ENCODE measurements at regions not wholly inside any gene's neighbourhood (a gene's known extent, or its start where the extent isn't known, plus 50 kb on each side); places are given as distances from the start of the nearest gene placed in this dataset.

DNA sequence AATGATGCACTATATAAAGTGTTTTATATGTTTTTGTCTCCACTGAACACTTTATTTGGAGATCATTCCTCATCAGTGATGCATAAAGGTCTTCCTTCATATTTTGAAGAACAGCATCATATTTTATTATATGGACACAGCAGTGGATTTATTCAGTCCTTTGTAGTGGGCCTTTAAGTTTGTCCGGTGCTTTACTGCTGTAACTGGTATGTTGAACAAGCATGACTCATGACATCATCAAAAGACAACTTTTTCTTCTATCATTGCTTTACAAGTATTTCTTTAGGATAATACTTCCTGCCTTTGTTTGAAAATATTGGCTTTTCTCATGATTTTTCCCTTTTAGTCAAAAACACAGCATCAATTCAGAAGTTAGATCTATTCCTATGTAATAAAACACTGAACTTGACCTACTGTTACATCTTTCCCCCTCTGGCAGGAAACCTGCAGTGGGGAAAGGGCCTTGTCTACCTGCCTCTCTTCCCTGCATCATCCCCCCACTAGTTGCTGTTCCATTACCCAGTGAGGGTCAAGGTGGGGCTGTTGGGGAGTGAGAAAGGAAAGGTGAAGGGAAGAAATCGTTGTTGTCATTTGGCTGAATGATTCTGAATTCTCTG, 241.2 kb downstream of the CYP26B1 start:
- no peak for DNase-seq (ENCODE audit: extremely low spot score)
- ChIA-PET CTCF (no interaction called here), POLR2A (no interaction called here)
- TF ChIP-seq L3MBTL2 (conservative IDR thresholded peaks at IDR 0.05) (no peak), FOXM1 (IDR thresholded peaks at IDR 0.05; ENCODE audit: borderline replicate concordance) (no peak), LEF1 (IDR thresholded peaks at IDR 0.05; ENCODE audit: borderline replicate concordance) (no peak), BHLHE40 (IDR thresholded peaks at IDR 0.05; ENCODE audit: borderline replicate concordance) (no peak), SP1 (IDR thresholded peaks at IDR 0.05) (no peak)

- DNase-seq (ENCODE audit: extremely low spot score), result no peak
- TF ChIP-seq BHLHE40 (IDR thresholded peaks at IDR 0.05; ENCODE audit: borderline replicate concordance) (no peak), FOXK2 (IDR thresholded peaks at IDR 0.05) (no peak), FOXA1 (IDR thresholded peaks at IDR 0.05) (no peak), HDGF (IDR thresholded peaks at IDR 0.05; ENCODE audit: borderline replicate concordance) (no peak), TARDBP (IDR thresholded peaks at IDR 0.05) (no peak)
- CTCF ChIA-PET, result no interaction called here
- POLR2A ChIA-PET, result no interaction called here
Observed at GRCh38 chr2:71905205-71905604, 242.5 kb downstream of the CYP26B1 start.

GRCh38 chr2:71903841-71904240, 243.8 kb downstream of the CYP26B1 start:
- POLR2A ChIA-PET, result no interaction called here
- TF ChIP-seq TARDBP (IDR thresholded peaks at IDR 0.05), result no peak
- TF ChIP-seq ZNF384 (IDR thresholded peaks at IDR 0.05), result no peak
- TF ChIP-seq FOXK2 (IDR thresholded peaks at IDR 0.05), result no peak
- TF ChIP-seq CTBP1 (IDR thresholded peaks at IDR 0.05; ENCODE audit: borderline replicate concordance), result no peak
- TF ChIP-seq L3MBTL2 (conservative IDR thresholded peaks at IDR 0.05), result no peak
- TF ChIP-seq FOXA1 (IDR thresholded peaks at IDR 0.05), result no peak
- no peak for TF ChIP-seq FOXM1 (IDR thresholded peaks at IDR 0.05; ENCODE audit: borderline replicate concordance)
- TF ChIP-seq BHLHE40 (IDR thresholded peaks at IDR 0.05; ENCODE audit: borderline replicate concordance), result no peak
- TF ChIP-seq, protein P1, sequence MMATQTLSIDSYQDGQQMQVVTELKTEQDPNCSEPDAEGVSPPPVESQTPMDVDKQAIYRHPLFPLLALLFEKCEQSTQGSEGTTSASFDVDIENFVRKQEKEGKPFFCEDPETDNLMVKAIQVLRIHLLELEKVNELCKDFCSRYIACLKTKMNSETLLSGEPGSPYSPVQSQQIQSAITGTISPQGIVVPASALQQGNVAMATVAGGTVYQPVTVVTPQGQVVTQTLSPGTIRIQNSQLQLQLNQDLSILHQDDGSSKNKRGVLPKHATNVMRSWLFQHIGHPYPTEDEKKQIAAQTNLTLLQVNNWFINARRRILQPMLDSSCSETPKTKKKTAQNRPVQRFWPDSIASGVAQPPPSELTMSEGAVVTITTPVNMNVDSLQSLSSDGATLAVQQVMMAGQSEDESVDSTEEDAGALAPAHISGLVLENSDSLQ (IDR thresholded peaks at IDR 0.05), result no peak
- no peak for TF ChIP-seq ARNT (IDR thresholded peaks at IDR 0.05)
- TF ChIP-seq HDGF (IDR thresholded peaks at IDR 0.05; ENCODE audit: borderline replicate concordance), result no peak
- TF ChIP-seq SUZ12 (IDR thresholded peaks at IDR 0.05), result no peak
- no peak for TF ChIP-seq LEF1 (IDR thresholded peaks at IDR 0.05; ENCODE audit: borderline replicate concordance)
- no peak for TF ChIP-seq SP1 (IDR thresholded peaks at IDR 0.05)
- TF ChIP-seq ELF4 (IDR thresholded peaks at IDR 0.05), result no peak
- TF ChIP-seq NFRKB (IDR thresholded peaks at IDR 0.05), result no peak
- CTCF ChIA-PET, result no interaction called here
- no peak for DNase-seq (ENCODE audit: extremely low spot score)

DNA sequence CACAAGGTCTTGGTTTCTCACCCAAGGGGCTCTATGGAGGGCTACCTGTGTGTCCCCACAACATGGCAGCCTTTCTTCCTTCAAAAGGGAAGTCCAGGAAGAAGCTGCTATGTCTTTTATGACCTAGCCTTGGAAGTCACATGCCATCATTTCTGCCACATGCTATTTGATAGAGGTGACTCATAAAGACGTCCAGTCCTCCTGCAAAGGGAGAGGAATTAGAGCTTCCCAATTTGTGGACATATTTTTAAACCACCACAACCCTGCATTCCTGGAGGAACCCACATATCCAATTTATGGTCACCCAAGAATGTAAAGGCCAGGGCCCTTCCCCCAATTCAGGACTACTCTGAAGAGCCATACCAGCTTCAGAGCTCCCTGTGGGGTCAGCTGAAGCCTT, 246.2 kb downstream of the CYP26B1 start:
- ChIA-PET POLR2A (no interaction called here), CTCF (no interaction called here)
- no peak for DNase-seq (ENCODE audit: extremely low spot score)
- TF ChIP-seq CTBP1 (IDR thresholded peaks at IDR 0.05; ENCODE audit: borderline replicate concordance), result no peak
- no peak for TF ChIP-seq FOXA1 (IDR thresholded peaks at IDR 0.05)
- no peak for TF ChIP-seq BHLHE40 (IDR thresholded peaks at IDR 0.05; ENCODE audit: borderline replicate concordance)
- no peak for TF ChIP-seq ZNF384 (IDR thresholded peaks at IDR 0.05)
- TF ChIP-seq TARDBP (IDR thresholded peaks at IDR 0.05), result no peak
- TF ChIP-seq ELF4 (IDR thresholded peaks at IDR 0.05), result no peak
- no peak for TF ChIP-seq SUZ12 (IDR thresholded peaks at IDR 0.05)
- TF ChIP-seq FOXK2 (IDR thresholded peaks at IDR 0.05), result no peak
- no peak for TF ChIP-seq L3MBTL2 (conservative IDR thresholded peaks at IDR 0.05)

GRCh38 chr2:71898851-71899681, 248.6 kb downstream of the CYP26B1 start:
- TF ChIP-seq ELF4 (IDR thresholded peaks at IDR 0.05), result no peak
- TF ChIP-seq L3MBTL2 (conservative IDR thresholded peaks at IDR 0.05), result no peak
- TF ChIP-seq ZNF384 (IDR thresholded peaks at IDR 0.05), result no peak
- TF ChIP-seq CTBP1 (IDR thresholded peaks at IDR 0.05; ENCODE audit: borderline replicate concordance), result no peak
- no peak for TF ChIP-seq SP1 (IDR thresholded peaks at IDR 0.05)
- no peak for TF ChIP-seq FOXM1 (IDR thresholded peaks at IDR 0.05; ENCODE audit: borderline replicate concordance)
- TF ChIP-seq NFRKB (IDR thresholded peaks at IDR 0.05), result no peak
- TF ChIP-seq, protein P1 (IDR thresholded peaks at IDR 0.05), result no peak
- TF ChIP-seq SUZ12 (IDR thresholded peaks at IDR 0.05), result no peak
- TF ChIP-seq BHLHE40 (IDR thresholded peaks at IDR 0.05; ENCODE audit: borderline replicate concordance), result no peak
- no peak for TF ChIP-seq LEF1 (IDR thresholded peaks at IDR 0.05; ENCODE audit: borderline replicate concordance)
- no peak for TF ChIP-seq TARDBP (IDR thresholded peaks at IDR 0.05)
- TF ChIP-seq HDGF (IDR thresholded peaks at IDR 0.05; ENCODE audit: borderline replicate concordance), result no peak
- TF ChIP-seq FOXK2 (IDR thresholded peaks at IDR 0.05), result no peak
- no peak for TF ChIP-seq FOXA1 (IDR thresholded peaks at IDR 0.05)
- no peak for TF ChIP-seq ARNT (IDR thresholded peaks at IDR 0.05)
- DNase-seq (ENCODE audit: extremely low spot score), result peak; percentile 3
- ChIA-PET CTCF (no interaction called here), POLR2A (no interaction called here)

- ChIA-PET CTCF (no interaction called here), POLR2A (no interaction called here)
- no peak for DNase-seq (ENCODE audit: extremely low spot score)
- TF ChIP-seq FOXK2 (IDR thresholded peaks at IDR 0.05), result no peak
Observed at GRCh38 chr2:71898375-71898774, 249.3 kb downstream of the CYP26B1 start.

- TF ChIP-seq SP1 (IDR thresholded peaks at IDR 0.05) (no peak), FOXA1 (IDR thresholded peaks at IDR 0.05) (no peak), HDGF (IDR thresholded peaks at IDR 0.05; ENCODE audit: borderline replicate concordance) (no peak), BHLHE40 (IDR thresholded peaks at IDR 0.05; ENCODE audit: borderline replicate concordance) (no peak), FOXM1 (IDR thresholded peaks at IDR 0.05; ENCODE audit: borderline replicate concordance) (no peak), L3MBTL2 (conservative IDR thresholded peaks at IDR 0.05) (no peak), ZNF384 (IDR thresholded peaks at IDR 0.05) (no peak), TARDBP (IDR thresholded peaks at IDR 0.05) (no peak), CTBP1 (IDR thresholded peaks at IDR 0.05; ENCODE audit: borderline replicate concordance) (no peak)
- TF ChIP-seq, protein P1 (IDR thresholded peaks at IDR 0.05), result no peak
- ChIA-PET POLR2A (no interaction called here), CTCF (no interaction called here)
- DNase-seq (ENCODE audit: extremely low spot score), result peak; percentile 4
Observed at GRCh38 chr2:71897836-71898235, 249.8 kb downstream of the CYP26B1 start.

All from HEK293T (cell line).